ENCODE measurements at regions not wholly inside any gene's neighbourhood (a gene's known extent, or its start where the extent isn't known, plus 50 kb on each side); places are given as distances from the start of the nearest gene placed in this dataset.

DNA sequence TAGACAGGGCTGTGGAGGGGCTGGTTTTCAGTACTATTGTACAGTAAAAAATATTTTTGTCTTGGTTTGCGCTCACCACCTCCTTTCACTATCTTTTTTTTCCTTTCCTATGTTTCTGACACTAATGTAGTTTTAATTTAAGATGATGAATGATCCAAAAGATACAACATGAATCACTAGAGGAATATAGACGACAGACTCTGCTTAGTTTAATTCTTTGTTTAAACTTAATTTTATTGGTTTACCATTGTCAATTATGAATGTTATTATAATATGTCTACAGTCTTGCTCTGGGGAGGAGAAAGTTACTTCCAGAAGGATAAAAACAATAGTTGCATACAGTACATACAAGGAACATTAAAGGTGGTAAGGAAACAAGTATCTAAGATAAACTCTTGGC, 682.4 kb upstream of the ADGRL4 start:
- no peak overlapping the region for H3K9ac ChIP-seq (ENCODE audit: insufficient read length)
- no peaks in the 10 kb centered on the region for H3K36me3 ChIP-seq (ENCODE audit: insufficient read depth, low read length)
- H3K4me3 ChIP-seq, result no peak overlapping the region
- no peak overlapping the region for H3K27ac ChIP-seq
- no peaks in the 10 kb centered on the region for H3K9me3 ChIP-seq (ENCODE audit: low read depth, low read length)
- no peak for DNase-seq (ENCODE audit: low read depth, low spot score)
- no peak for TF ChIP-seq EZH2 (IDR thresholded peaks at IDR 0.05)

DNA sequence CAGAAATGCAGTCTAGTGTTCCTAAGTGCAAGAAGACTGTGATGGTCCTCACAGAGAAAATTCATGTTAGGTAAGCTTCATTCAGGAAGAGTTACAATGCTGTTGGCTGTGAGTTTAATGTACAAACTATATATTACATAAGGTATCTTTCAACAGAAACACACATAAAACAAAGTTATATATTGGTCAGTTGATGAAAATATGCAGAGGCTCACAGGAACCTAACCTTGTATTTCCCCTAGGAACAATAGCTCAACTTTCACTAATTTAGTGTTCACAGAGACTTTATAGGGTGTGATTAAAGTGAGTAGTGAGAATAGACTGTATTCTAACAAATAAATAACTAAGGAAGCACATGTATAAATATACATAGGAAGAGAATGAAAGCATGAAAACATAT, 676.9 kb upstream of the ADGRL4 start:
- TF ChIP-seq EZH2 (IDR thresholded peaks at IDR 0.05), result no peak
- no peak for TF ChIP-seq FOXP2 (optimal IDR thresholded peaks at IDR 0.05; ENCODE audit: control extremely low read depth, extremely low read length, insufficient read depth)
- TF ChIP-seq POLR2AphosphoS5 (IDR thresholded peaks at IDR 0.05; ENCODE audit: borderline replicate concordance, low read depth, low read length), result no peak
- no peak overlapping the region for H3K4me3 ChIP-seq
- DNase-seq (ENCODE audit: low read depth, low spot score), result no peak

GRCh38 chr1:79682478-79682877, 675.9 kb upstream of the ADGRL4 start:
- no peaks in the 10 kb centered on the region for H3K9me3 ChIP-seq (ENCODE audit: low read depth, low read length)
- DNase-seq (ENCODE audit: low read depth, low spot score), result no peak
- no peak for TF ChIP-seq POLR2AphosphoS5 (IDR thresholded peaks at IDR 0.05; ENCODE audit: borderline replicate concordance, low read depth, low read length)
- TF ChIP-seq EZH2 (IDR thresholded peaks at IDR 0.05), result no peak
- TF ChIP-seq FOXP2 (optimal IDR thresholded peaks at IDR 0.05; ENCODE audit: control extremely low read depth, extremely low read length, insufficient read depth), result no peak
- no peaks in the 10 kb centered on the region for H3K36me3 ChIP-seq (ENCODE audit: insufficient read depth, low read length)
- no peak overlapping the region for H3K4me3 ChIP-seq
- H3K9ac ChIP-seq (ENCODE audit: insufficient read length), result no peak overlapping the region
- no peak overlapping the region for H3K27ac ChIP-seq

More for the DNA sequence above, 676.9 kb upstream of the ADGRL4 start:
- H3K27ac ChIP-seq, result no peak overlapping the region
- H3K9me3 ChIP-seq (ENCODE audit: low read depth, low read length), result no peaks in the 10 kb centered on the region
- H3K36me3 ChIP-seq (ENCODE audit: insufficient read depth, low read length), result no peaks in the 10 kb centered on the region
- no peak overlapping the region for H3K9ac ChIP-seq (ENCODE audit: insufficient read length)

DNA sequence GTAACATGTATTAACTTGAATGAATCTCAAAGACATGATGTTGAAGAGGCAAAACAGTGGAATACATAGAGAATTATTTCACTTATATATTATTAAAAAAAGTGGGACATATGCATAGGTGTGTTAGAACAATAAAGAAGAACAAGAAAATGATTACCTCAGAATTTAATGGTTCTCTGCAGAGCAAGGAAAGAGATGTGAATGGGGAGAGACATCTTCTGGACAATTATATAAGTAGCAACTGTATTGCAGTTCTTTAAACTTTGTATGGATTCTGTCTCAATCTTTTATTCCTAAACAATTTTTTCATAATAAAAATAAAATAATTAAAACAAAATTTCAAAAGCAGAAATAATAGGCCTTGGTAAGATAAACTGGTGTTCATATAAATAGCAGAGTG, 674.9 kb upstream of the ADGRL4 start:
- DNase-seq (ENCODE audit: low read depth, low spot score), result no peak
- H3K9ac ChIP-seq (ENCODE audit: insufficient read length), result no peak overlapping the region
- no peaks in the 10 kb centered on the region for H3K9me3 ChIP-seq (ENCODE audit: low read depth, low read length)
- H3K27ac ChIP-seq, result no peak overlapping the region
- H3K4me3 ChIP-seq, result no peak overlapping the region
- no peaks in the 10 kb centered on the region for H3K36me3 ChIP-seq (ENCODE audit: insufficient read depth, low read length)
- no peak for TF ChIP-seq FOXP2 (optimal IDR thresholded peaks at IDR 0.05; ENCODE audit: control extremely low read depth, extremely low read length, insufficient read depth)
- TF ChIP-seq EZH2 (IDR thresholded peaks at IDR 0.05), result no peak
- no peak for TF ChIP-seq POLR2AphosphoS5 (IDR thresholded peaks at IDR 0.05; ENCODE audit: borderline replicate concordance, low read depth, low read length)

DNA sequence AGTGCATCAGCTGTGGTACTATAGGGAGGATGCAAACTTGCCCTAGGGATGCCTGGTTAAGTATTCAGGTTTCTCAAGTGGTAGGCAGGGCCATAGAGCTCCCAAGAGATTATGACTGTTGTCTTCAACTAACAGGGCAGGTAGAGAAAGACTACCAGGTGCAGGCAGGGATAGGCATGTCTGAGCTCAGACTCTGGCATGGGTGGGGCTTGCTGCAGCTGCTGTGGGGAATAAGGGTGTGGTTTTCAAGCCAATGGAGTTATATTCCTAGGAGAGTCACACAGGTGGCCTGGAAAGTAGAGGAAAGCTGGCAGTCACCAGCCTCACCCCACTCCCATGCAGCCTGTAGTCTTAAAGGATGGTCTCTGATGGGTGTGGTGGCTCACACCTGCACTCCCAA, 673.4 kb upstream of the ADGRL4 start:
- H3K4me3 ChIP-seq, result no peak overlapping the region
- H3K9ac ChIP-seq (ENCODE audit: insufficient read length), result no peak overlapping the region
- H3K27ac ChIP-seq, result no peak overlapping the region
- TF ChIP-seq FOXP2 (optimal IDR thresholded peaks at IDR 0.05; ENCODE audit: control extremely low read depth, extremely low read length, insufficient read depth) (no peak), EZH2 (IDR thresholded peaks at IDR 0.05) (no peak), POLR2AphosphoS5 (IDR thresholded peaks at IDR 0.05; ENCODE audit: borderline replicate concordance, low read depth, low read length) (no peak)
- H3K36me3 ChIP-seq (ENCODE audit: insufficient read depth, low read length), result no peaks in the 10 kb centered on the region
- DNase-seq (ENCODE audit: low read depth, low spot score), result no peak
- no peaks in the 10 kb centered on the region for H3K9me3 ChIP-seq (ENCODE audit: low read depth, low read length)

DNA sequence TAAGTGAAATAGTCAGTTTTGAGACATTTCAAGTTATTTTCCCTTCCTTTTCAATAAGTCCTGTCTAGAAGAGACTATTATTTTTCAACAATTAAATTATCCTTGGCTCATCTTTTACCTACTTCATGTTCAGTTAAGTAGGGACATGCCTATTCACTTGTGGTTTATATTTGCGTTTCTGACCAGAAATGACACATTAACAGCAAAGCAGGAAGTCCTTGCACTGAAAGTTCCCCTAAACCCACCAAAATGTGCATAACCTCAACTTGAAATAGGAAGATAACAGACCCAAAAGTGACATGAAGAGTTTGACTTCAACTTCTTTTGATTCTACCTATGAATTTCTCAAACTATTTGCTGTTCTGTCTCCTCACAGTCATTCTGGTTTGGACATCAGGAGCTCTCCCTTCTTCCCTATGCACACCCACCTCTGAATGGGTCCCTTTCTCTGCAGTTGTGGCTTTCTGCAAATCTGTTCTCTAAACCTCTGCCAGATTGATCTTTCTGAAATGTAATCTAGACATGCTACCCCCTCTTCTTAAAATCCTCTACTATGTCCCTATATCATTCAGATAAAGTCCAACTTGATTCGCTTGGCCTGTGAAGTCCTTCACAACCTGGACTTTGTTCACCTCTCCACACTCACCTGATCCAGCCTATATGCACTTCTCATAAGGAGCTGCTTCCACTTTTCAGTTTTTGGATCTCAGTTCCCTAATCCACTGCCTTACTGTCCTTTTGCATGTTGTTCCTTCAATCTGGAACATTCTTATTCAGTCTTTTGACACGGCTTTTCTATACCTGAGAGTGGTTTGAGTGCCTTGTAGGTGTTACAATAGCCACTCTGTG, 661.5 kb upstream of the ADGRL4 start:
- H3K27ac ChIP-seq, result no peak overlapping the region
- no peak for DNase-seq (ENCODE audit: low read depth, low spot score)
- H3K9ac ChIP-seq (ENCODE audit: insufficient read length), result no peak overlapping the region
- no peaks in the 10 kb centered on the region for H3K9me3 ChIP-seq (ENCODE audit: low read depth, low read length)
- no peak overlapping the region for H3K4me3 ChIP-seq
- TF ChIP-seq POLR2AphosphoS5 (IDR thresholded peaks at IDR 0.05; ENCODE audit: borderline replicate concordance, low read depth, low read length) (no peak), FOXP2 (optimal IDR thresholded peaks at IDR 0.05; ENCODE audit: control extremely low read depth, extremely low read length, insufficient read depth) (no peak), EZH2 (IDR thresholded peaks at IDR 0.05) (no peak)
- H3K36me3 ChIP-seq (ENCODE audit: insufficient read depth, low read length), result no peaks in the 10 kb centered on the region

- no peak overlapping the region for H3K9ac ChIP-seq (ENCODE audit: insufficient read length)
- no peak for TF ChIP-seq FOXP2 (optimal IDR thresholded peaks at IDR 0.05; ENCODE audit: control extremely low read depth, extremely low read length, insufficient read depth)
- no peak for TF ChIP-seq POLR2AphosphoS5 (IDR thresholded peaks at IDR 0.05; ENCODE audit: borderline replicate concordance, low read depth, low read length)
- no peak for TF ChIP-seq EZH2 (IDR thresholded peaks at IDR 0.05)
- no peaks in the 10 kb centered on the region for H3K9me3 ChIP-seq (ENCODE audit: low read depth, low read length)
- no peak overlapping the region for H3K27ac ChIP-seq
- no peak overlapping the region for H3K4me3 ChIP-seq
- H3K36me3 ChIP-seq (ENCODE audit: insufficient read depth, low read length), result no peaks in the 10 kb centered on the region
- DNase-seq (ENCODE audit: low read depth, low spot score), result no peak
Observed at GRCh38 chr1:79667166-79667565, 660.6 kb upstream of the ADGRL4 start.

DNA sequence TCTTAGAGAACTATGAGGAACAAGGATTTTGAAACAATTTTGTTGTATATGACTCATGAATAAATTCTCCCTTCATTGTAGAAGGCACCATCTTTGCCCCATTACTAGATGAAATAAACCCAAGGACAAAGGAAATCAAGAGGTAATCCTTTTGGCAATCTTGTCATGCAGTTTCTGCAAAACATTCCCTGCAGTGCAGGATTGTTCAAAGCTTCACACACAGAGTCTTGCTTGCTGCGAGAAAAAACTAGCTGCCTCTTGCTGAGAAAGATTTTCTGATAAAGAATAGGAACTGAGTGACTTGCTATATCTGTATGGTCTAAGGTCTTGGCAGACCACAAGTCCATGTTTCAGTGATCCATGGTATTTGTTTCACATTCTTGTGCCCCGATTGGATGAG, 657.4 kb upstream of the ADGRL4 start:
- Histone ChIP-seq H3K36me3 (ENCODE audit: insufficient read depth, low read length) (no peaks in the 10 kb centered on the region), H3K9me3 (ENCODE audit: low read depth, low read length) (no peaks in the 10 kb centered on the region), H3K4me3 (no peak overlapping the region), H3K27ac (no peak overlapping the region; the same call in 1 of the 2 replicates), H3K9ac (ENCODE audit: insufficient read length) (no peak overlapping the region)
- TF ChIP-seq FOXP2 (optimal IDR thresholded peaks at IDR 0.05; ENCODE audit: control extremely low read depth, extremely low read length, insufficient read depth) (no peak), EZH2 (IDR thresholded peaks at IDR 0.05) (no peak), POLR2AphosphoS5 (IDR thresholded peaks at IDR 0.05; ENCODE audit: borderline replicate concordance, low read depth, low read length) (no peak)
- DNase-seq (ENCODE audit: low read depth, low spot score), result no peak

DNA sequence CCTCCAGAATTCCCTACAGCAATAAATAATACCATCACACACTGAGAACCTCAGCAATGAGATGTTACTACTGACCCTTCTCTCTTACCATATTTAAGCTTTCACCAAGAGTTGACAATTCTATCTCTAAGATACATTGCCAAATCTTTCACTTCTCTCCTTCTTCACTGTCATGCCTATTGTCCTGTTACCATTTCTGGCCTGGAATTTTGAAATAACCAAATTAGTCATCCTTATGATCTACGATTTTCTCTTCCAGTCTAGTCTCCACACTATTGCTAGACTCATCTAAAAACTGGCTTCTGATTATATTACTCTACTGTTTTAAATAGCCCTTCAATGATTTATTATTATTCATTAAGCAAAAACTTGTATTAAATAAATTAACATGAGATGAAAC, 656.1 kb upstream of the ADGRL4 start:
- no peak for TF ChIP-seq POLR2AphosphoS5 (IDR thresholded peaks at IDR 0.05; ENCODE audit: borderline replicate concordance, low read depth, low read length)
- TF ChIP-seq EZH2 (IDR thresholded peaks at IDR 0.05), result no peak

More for the DNA sequence above, 656.1 kb upstream of the ADGRL4 start:
- no peak for DNase-seq (ENCODE audit: low read depth, low spot score)
- H3K27ac ChIP-seq, result no peak overlapping the region
- H3K4me3 ChIP-seq, result no peak overlapping the region
- H3K36me3 ChIP-seq (ENCODE audit: insufficient read depth, low read length), result no peaks in the 10 kb centered on the region
- no peaks in the 10 kb centered on the region for H3K9me3 ChIP-seq (ENCODE audit: low read depth, low read length)
- H3K9ac ChIP-seq (ENCODE audit: insufficient read length), result no peak overlapping the region

Measured in SK-N-MC (cell line).